Stomach (tissue), 8 donors: ENCODE measurements at regions not wholly inside any gene's neighbourhood (a gene's known extent, or its start where the extent isn't known, plus 50 kb on each side); places are given as distances from the start of the nearest gene placed in this dataset.

Source experiments
- DNase-seq, 2 donors: peaks; one replicate each; pipeline versions ENCODE4 v3.0.0 to v3.0.0-alpha.2; 2013 to 2019
- H3K27ac ChIP-seq, 5 donors: fragments of 200-600 bp in 4 of 5; sonication (generic) in 4 of 5; one replicate each; pipeline ENCODE4 v1.5.1; 2013 to 2019; ENCODE audit warnings: mild to moderate bottlenecking in 1 of 5, moderate library complexity in 1 of 5
- H3K27me3 ChIP-seq, 3 donors: fragments of 200-600 bp; sonication (generic); one replicate each; pipeline ENCODE4 v1.5.1; 2017 to 2019; ENCODE audit warnings: mixed run types in 1 of 3
- H3K36me3 ChIP-seq, 4 donors: fragments of 200-600 bp; sonication (generic); 1 replicate in 3 of 4; 2 replicates in 1 of 4; pipeline ENCODE4 v1.5.1; 2016 to 2019
- H3K4me1 ChIP-seq, 4 donors: fragments of 200-600 bp; sonication (generic); one replicate each; pipeline ENCODE4 v1.5.1; 2016 to 2019
- H3K4me3 ChIP-seq, 4 donors: fragments of 200-600 bp; sonication (generic) in 3 of 4; one replicate each; pipeline ENCODE4 v1.5.1; 2016 to 2019; ENCODE audit warnings: mild to moderate bottlenecking in 1 of 4
- H3K9me3 ChIP-seq, 4 donors: fragments of 200-600 bp; sonication (generic); one replicate each; pipeline ENCODE4 v1.5.1; 2016 to 2019
- EP300 ChIP-seq: sonication (generic); formaldehyde crosslinking; IDR thresholded peaks from one replicate; pipeline ENCODE4 v1.6.1; 2017; ENCODE audit warnings: antibody characterized with exemption
- POLR2A ChIP-seq, 4 donors: fragments of 450-650 bp; IDR thresholded peaks; one replicate each; pipeline ENCODE4 v1.6.1; 2016; ENCODE audit warnings: antibody characterized with exemption in 4 of 4, control low read depth in 2 of 4, mild to moderate bottlenecking in 1 of 4, moderate library complexity in 1 of 4
- POLR2AphosphoS5 ChIP-seq, 3 donors: sonication (generic); formaldehyde crosslinking; IDR thresholded peaks; one replicate each; pipeline ENCODE4 v1.6.1; 2016; ENCODE audit warnings: antibody characterized with exemption in 3 of 3
- WGBS, 5 donors: extraction: QIAGEN DNeasy Blood & Tissue Kit in 3 of 5; methylation state at CpG; one replicate each; pipeline versions ENCODE4 v1.1.5 to v1.1.7; 2013 to 2018; 5-methylcytosine and 5-hydroxymethylcytosine counted together
- intact Hi-C: fragments of 100-400 bp; cut with DNase I; formaldehyde crosslinking; loops from one replicate; pipeline ENCODE4 v1.15.1; 2023; ENCODE audit warnings: low total_unique reads
- TF ChIP-seq, protein P1 (sequence below), 7 experiments: fragments of 450-650 bp in 4 of 7; fragments of 200-600 bp in 3 of 7; sonication (generic) in 3 of 7; IDR thresholded peaks; one replicate each; pipeline ENCODE4 v1.5.1; 2016 to 2019; ENCODE audit warnings: antibody characterized with exemption in 7 of 7, control low read depth in 2 of 7, mild to moderate bottlenecking in 1 of 7
- donor health status: healthy with polysubstance abuse.
- donor health status: Bipolar disorder and iron deficiency.
- donor health status: healthy.

DNA sequence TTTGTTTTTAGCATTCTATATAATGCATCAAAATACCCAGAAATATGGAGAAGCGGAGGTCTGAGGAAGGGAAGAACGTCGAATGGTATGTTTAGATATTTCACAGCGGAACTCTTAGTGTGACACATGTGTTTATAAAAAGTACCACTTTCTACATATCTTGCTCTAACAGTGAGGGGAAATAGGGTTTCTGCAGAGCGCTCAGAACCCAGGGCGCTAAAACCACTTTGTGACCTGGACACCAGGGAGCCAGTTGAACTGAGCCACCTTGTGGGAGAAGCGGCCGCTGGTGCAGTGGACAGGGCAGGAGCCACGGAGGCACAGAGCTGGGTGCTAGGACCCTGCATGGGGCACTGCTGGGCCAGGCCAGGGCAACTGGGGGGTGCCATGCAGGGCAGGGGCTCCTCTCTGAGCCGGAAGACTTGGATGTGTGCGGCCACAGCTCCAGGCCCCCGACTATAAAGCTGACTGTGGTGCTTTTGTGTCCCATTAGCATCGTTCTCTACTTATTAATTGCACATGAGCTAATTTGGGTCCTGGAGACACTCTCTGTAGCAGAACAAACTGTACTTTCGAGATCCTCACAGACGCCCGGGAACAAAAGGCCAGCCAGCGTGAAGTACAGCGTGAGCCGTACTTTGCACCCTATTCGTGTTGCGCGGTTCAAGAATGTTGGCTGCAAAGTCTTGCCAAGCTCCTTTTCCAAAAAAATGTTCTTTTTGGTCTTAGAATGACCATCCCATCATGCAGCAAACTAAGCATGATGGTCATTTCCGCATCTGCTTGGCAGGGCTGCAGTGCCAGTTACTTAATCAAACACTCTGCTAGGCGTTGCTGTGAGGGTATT is 151.9 kb upstream of the ALKAL2 start:
- intact Hi-C loops, result no loop called here
- WGBS, 5 donors, result 81 to 92% (median 83%) methylated on average over 24 of the region's 24 CpGs
- H3K27me3 ChIP-seq, result peaks cover 0 to 30% (median 0%) of the 10 kb centered on the region in 3 donors
- TF ChIP-seq POLR2AphosphoS5 (IDR thresholded peaks at IDR 0.05) (no peak), EP300 (no peak), POLR2A (IDR thresholded peaks at IDR 0.05) (no peak)
- TF ChIP-seq, protein P1, sequence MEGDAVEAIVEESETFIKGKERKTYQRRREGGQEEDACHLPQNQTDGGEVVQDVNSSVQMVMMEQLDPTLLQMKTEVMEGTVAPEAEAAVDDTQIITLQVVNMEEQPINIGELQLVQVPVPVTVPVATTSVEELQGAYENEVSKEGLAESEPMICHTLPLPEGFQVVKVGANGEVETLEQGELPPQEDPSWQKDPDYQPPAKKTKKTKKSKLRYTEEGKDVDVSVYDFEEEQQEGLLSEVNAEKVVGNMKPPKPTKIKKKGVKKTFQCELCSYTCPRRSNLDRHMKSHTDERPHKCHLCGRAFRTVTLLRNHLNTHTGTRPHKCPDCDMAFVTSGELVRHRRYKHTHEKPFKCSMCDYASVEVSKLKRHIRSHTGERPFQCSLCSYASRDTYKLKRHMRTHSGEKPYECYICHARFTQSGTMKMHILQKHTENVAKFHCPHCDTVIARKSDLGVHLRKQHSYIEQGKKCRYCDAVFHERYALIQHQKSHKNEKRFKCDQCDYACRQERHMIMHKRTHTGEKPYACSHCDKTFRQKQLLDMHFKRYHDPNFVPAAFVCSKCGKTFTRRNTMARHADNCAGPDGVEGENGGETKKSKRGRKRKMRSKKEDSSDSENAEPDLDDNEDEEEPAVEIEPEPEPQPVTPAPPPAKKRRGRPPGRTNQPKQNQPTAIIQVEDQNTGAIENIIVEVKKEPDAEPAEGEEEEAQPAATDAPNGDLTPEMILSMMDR (IDR thresholded peaks at IDR 0.05), result no peak
- H3K36me3 ChIP-seq, result no peaks in the 10 kb centered on the region
- no peak for DNase-seq
- no peak overlapping the region for H3K27ac ChIP-seq
- peaks cover 0 to 6% (median 3%) of the 10 kb centered on the region in 4 donors for H3K4me1 ChIP-seq
- no peaks in the 10 kb centered on the region for H3K9me3 ChIP-seq
- no peak overlapping the region for H3K4me3 ChIP-seq

DNA sequence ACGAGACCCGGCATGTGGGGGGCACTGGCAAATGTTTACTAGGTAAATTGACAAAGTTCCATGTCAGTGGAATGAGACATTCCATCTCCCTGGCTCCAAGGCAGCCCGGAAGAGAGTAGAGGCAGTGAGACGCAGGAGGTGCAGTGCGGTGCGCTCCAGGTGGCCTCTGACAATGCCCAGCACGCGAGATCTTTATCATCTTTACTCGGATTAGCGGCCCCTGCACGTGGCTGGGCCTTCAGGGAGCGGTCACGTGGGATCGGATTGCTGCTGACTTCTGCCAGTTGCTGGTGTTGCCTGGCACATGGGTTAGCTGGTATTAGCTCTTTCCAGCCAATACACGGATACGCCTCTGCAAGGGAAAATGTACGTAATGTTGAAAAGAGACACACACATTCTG is 151.2 kb upstream of the ALKAL2 start:
- no peak overlapping the region for H3K4me3 ChIP-seq

DNA sequence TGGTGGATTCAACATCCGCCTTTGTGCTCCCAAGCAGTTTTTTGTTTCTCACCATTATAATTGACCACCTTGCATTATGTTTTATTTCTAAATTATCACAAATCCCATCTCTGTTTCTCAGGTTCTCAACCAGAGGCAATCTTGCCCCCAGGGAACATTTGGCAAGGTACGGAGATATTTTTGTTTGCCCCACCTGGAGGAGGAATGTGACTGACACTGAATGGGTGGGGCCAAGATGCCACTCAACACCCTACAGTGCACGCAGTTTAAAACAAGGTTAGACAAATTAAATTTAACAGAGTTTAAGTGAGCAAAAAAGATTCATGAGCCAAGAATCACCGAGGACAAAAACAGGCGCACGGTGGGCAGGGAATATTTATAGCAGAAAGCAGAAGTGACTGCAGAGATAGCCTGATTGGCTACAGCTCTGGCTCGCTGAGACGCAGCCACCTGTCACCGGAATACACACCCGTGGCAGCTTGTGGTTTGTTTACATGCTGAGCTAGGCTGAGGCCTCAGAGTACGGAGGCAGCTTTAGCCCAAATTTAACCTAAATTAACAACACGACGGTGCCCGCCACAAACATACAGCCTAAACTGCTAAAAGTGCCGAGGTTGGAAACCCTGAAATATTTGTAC is 150.0 kb upstream of the ALKAL2 start:
- no peaks in the 10 kb centered on the region for H3K36me3 ChIP-seq
- no peak overlapping the region for H3K4me3 ChIP-seq
- H3K9me3 ChIP-seq, result no peaks in the 10 kb centered on the region
- peaks cover 0 to 6% (median 3%) of the 10 kb centered on the region in 4 donors for H3K4me1 ChIP-seq
- no peak for TF ChIP-seq EP300
- TF ChIP-seq, protein P1 (IDR thresholded peaks at IDR 0.05), result no peak
- no peak for TF ChIP-seq POLR2A (IDR thresholded peaks at IDR 0.05)
- no peak for TF ChIP-seq POLR2AphosphoS5 (IDR thresholded peaks at IDR 0.05)
- intact Hi-C loops, result no loop called here
- H3K27me3 ChIP-seq, result peaks cover 0 to 30% (median 0%) of the 10 kb centered on the region in 3 donors
- H3K27ac ChIP-seq, result peak overlapping the region in 2 of 5 donors; percentile 17 to 46
- 13 to 30% (median 25%) methylated on average over 15 of the region's 15 CpGs for WGBS, 5 donors
- peak; percentile 55 to 73 for DNase-seq

More for the DNA sequence above, 151.2 kb upstream of the ALKAL2 start:
- no peaks in the 10 kb centered on the region for H3K9me3 ChIP-seq
- no peaks in the 10 kb centered on the region for H3K36me3 ChIP-seq
- TF ChIP-seq POLR2A (IDR thresholded peaks at IDR 0.05) (no peak), POLR2AphosphoS5 (IDR thresholded peaks at IDR 0.05) (no peak), EP300 (no peak)
- TF ChIP-seq, protein P1 (IDR thresholded peaks at IDR 0.05), result no peak
- intact Hi-C loops, result no loop called here
- no peak for DNase-seq
- 34 to 63% (median 47%) methylated on average over 16 to 17 of the region's 17 CpGs for WGBS, 5 donors
- H3K27me3 ChIP-seq, result peaks cover 0 to 30% (median 0%) of the 10 kb centered on the region in 3 donors
- H3K27ac ChIP-seq, result no peak overlapping the region
- peaks cover 0 to 6% (median 3%) of the 10 kb centered on the region in 4 donors for H3K4me1 ChIP-seq

DNA sequence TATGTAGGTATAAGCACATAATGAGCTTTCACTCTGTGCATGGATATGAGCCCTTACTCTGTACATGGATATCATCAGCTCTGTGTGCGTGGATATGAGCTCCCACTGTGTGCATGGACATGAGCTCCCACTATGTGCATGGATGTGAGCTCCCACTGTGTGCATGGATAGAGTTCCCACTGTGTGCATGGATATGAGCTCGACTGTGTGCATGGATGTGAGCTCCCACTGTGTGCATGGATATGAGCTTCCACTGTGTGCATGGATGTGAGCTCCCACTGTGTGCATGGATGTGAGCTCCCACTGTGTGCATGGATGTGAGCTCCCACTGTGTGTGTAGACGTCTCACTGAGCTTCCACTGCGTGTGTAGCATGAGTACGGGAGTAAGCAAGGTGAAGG is 149.3 kb upstream of the ALKAL2 start:
- Histone ChIP-seq H3K36me3 (no peaks in the 10 kb centered on the region), H3K9me3 (no peaks in the 10 kb centered on the region), H3K4me3 (no peak overlapping the region), H3K4me1 (peaks cover 0 to 6% (median 3%) of the 10 kb centered on the region in 4 donors), H3K27me3 (peaks cover 0 to 30% (median 0%) of the 10 kb centered on the region in 3 donors), H3K27ac (no peak overlapping the region)
- TF ChIP-seq, protein P1 (IDR thresholded peaks at IDR 0.05), result no peak
- TF ChIP-seq POLR2AphosphoS5 (IDR thresholded peaks at IDR 0.05) (no peak), POLR2A (IDR thresholded peaks at IDR 0.05) (no peak), EP300 (no peak)
- intact Hi-C loops, result no loop called here
- WGBS, 5 donors, result 70 to 76% (median 73%) methylated on average over 5 of the region's 5 CpGs
- no peak for DNase-seq
